K562 (cell line): ENCODE measurements at regions not wholly inside any gene's neighbourhood (a gene's known extent, or its start where the extent isn't known, plus 50 kb on each side); places are given as distances from the start of the nearest gene placed in this dataset.
A peak's percentile ranks its signal among the peaks of the same experiment; 100 is the strongest.

ENCODE experiments used
- ATAC-seq: fragments of 200-7000 bp; cut with Tn5 transposase; 3 replicates; pipeline ENCODE4 v1.9.1; 2020; ENCODE audit warnings: moderate library complexity
- BruUV-seq: library from RNA; stranded (reverse); fragments of 400-500 nt; replicated peaks from 2 replicates; lab custom pipeline; 2021; lab: Mats Ljungman, UMichigan
- CTCF ChIA-PET: fragments of 300-600 bp; formaldehyde crosslinking; extraction: SDS; loops from one replicate; lab custom pipeline; 2021; ENCODE audit warnings: low intra/inter-chr PET ratio; lab: Yijun Ruan, JAX
- POLR2A ChIA-PET: fragments of 300-600, 350-650 bp; sonication (Branson Sonifier 250); formaldehyde crosslinking; extraction: SDS; loops from one replicate; lab custom pipeline; 2021; ENCODE audit warnings: antibody characterized with exemption, inconsistent platforms; lab: Yijun Ruan, JAX
- DNase-seq, 4 experiments: peaks; one replicate each; pipeline versions ENCODE4 v3.0.0 to v3.0.0-alpha.2; 2011 to 2018; ENCODE audit warnings: low spot score in 3 of 4, mixed read lengths in 3 of 4; ENCODE audit errors: extremely low read depth in 1 of 4
- FAIRE-seq: peaks from 2 replicates; lab custom pipeline; 2011; peaks lifted over from hg19 to GRCh38; lab: Jason Lieb, UNC
- H2AFZ ChIP-seq: 2 replicates; pipeline ENCODE4 v1.6.0; 2011; ENCODE audit warnings: low read depth, low read length, control low read depth, inconsistent platforms
- H3K27ac ChIP-seq: fragments of 200-600 bp; 3 replicates; pipeline ENCODE4 v1.8.0; 2011; ENCODE audit warnings: low read depth, mild to moderate bottlenecking, control low read depth, inconsistent platforms, low read length, moderate library complexity, mixed read lengths; ENCODE audit errors: extremely low read depth
- H3K27me3 ChIP-seq, 2 experiments: fragments of 300-600 bp in 1 of 2; 2 replicates in 1 of 2; 3 replicates in 1 of 2; pipeline versions ENCODE4 v1.6.0 to v1.8.0; 2011; ENCODE audit warnings: inconsistent platforms in 2 of 2, low read length in 2 of 2, mild to moderate bottlenecking in 1 of 2, mixed read lengths in 1 of 2, moderate library complexity in 1 of 2; ENCODE audit not compliant: control insufficient read depth in 2 of 2, insufficient read depth in 2 of 2
- H3K36me3 ChIP-seq: fragments of 300-600 bp; 3 replicates; pipeline ENCODE4 v1.8.0; 2011; ENCODE audit warnings: mild to moderate bottlenecking, low read length, inconsistent platforms; ENCODE audit not compliant: control insufficient read depth, insufficient read depth
- H3K4me1 ChIP-seq, 2 experiments: fragments of 200-600 bp in 1 of 2; replicated peaks in 1 of 2; 2 replicates in 1 of 2; 3 replicates in 1 of 2; pipeline versions ENCODE4 v1.5.1 to v1.8.0; 2011; ENCODE audit warnings: inconsistent platforms in 2 of 2, low read length in 2 of 2, mild to moderate bottlenecking in 1 of 2, mixed read lengths in 1 of 2, moderate library complexity in 1 of 2; ENCODE audit not compliant: control insufficient read depth in 2 of 2, insufficient read depth in 2 of 2
- H3K4me2 ChIP-seq: 2 replicates; pipeline ENCODE4 v1.6.1; 2011; ENCODE audit warnings: low read length, control low read depth, inconsistent platforms, mixed read lengths; ENCODE audit not compliant: insufficient read depth
- H3K4me3 ChIP-seq: fragments of 200-600 bp; sonication (generic), shearing (Covaris generic); 2 replicates; pipeline ENCODE4 v1.5.1; 2016; ENCODE audit warnings: control low read depth, inconsistent platforms
- H3K79me2 ChIP-seq: fragments of 200-600 bp; 3 replicates; pipeline ENCODE4 v1.8.0; 2011; ENCODE audit warnings: low read length, inconsistent platforms; ENCODE audit not compliant: control insufficient read depth, insufficient read depth
- H3K9ac ChIP-seq, 2 experiments: 2 replicates each; pipeline versions ENCODE4 v1.6.0 to v1.6.1; 2011; ENCODE audit warnings: low read depth in 2 of 2, low read length in 2 of 2, control low read depth in 1 of 2, inconsistent platforms in 1 of 2, mild to moderate bottlenecking in 1 of 2, mixed read lengths in 1 of 2; ENCODE audit not compliant: insufficient read depth in 1 of 2
- H3K9me1 ChIP-seq: one replicate; pipeline ENCODE4 v1.6.0; 2011; ENCODE audit warnings: inconsistent platforms, mild to moderate bottlenecking, low read length, moderate library complexity; ENCODE audit not compliant: control insufficient read depth, insufficient read depth
- H3K9me3 ChIP-seq: replicated peaks from 2 replicates; pipeline ENCODE4 v1.5.1; 2011; ENCODE audit warnings: low read depth, low read length, inconsistent platforms; ENCODE audit not compliant: control insufficient read depth, insufficient read depth
- H4K20me1 ChIP-seq: replicated peaks from 2 replicates; pipeline ENCODE4 v1.6.1; 2011; ENCODE audit warnings: low read length, inconsistent platforms, mixed read lengths; ENCODE audit not compliant: control insufficient read depth, insufficient read depth
- ESRRA ChIP-seq: fragments of 450-650 bp; IDR thresholded peaks from 2 replicates; pipeline ENCODE4 v1.6.1; 2014; ENCODE audit warnings: low read depth, mild to moderate bottlenecking, moderate library complexity, borderline replicate concordance
- NFIC ChIP-seq: fragments of 450-650 bp; IDR thresholded peaks from 2 replicates; pipeline ENCODE4 v1.6.1; 2017; ENCODE audit warnings: mild to moderate bottlenecking, inconsistent platforms
- NFXL1 ChIP-seq: fragments of 450-650 bp; formaldehyde crosslinking; IDR thresholded peaks from 2 replicates; pipeline ENCODE4 v1.4.0; 2021; ENCODE audit warnings: mild to moderate bottlenecking
- OTX1 ChIP-seq: fragments of 450-650 bp; formaldehyde crosslinking; IDR thresholded peaks from 2 replicates; pipeline ENCODE4 v1.4.0; 2022; ENCODE audit warnings: mild to moderate bottlenecking
- ZNF197 ChIP-seq: fragments of 200-800 bp; sonication (Bioruptor generic); IDR thresholded peaks from 2 replicates; pipeline ENCODE4 v1.6.1; 2016; ENCODE audit warnings: low read depth, missing genetic modification characterization, missing compliant biosample characterization
- ZNF584 ChIP-seq: fragments of 200-800 bp; sonication (Bioruptor generic); IDR thresholded peaks from 2 replicates; pipeline ENCODE4 v1.6.1; 2016; ENCODE audit warnings: low read depth, mild to moderate bottlenecking, missing genetic modification characterization, missing compliant biosample characterization
- ZZZ3 ChIP-seq: fragments of 450-650 bp; IDR thresholded peaks from 2 replicates; pipeline ENCODE4 v1.6.1; 2016; ENCODE audit warnings: antibody characterized with exemption, mild to moderate bottlenecking, moderate library complexity
- WGBS: fragments of 100-300 bp; shearing (Covaris generic); methylation state at CpG from one replicate; pipeline ENCODE4 v1.1.6; 2016; ENCODE audit warnings: low coverage, mixed read lengths; ENCODE audit not compliant: insufficient coverage; ENCODE audit errors: missing lambda C conversion rate; 5-methylcytosine and 5-hydroxymethylcytosine counted together
- in situ Hi-C: fragments of 300-500 bp; cut with MboI; formaldehyde crosslinking; loops from 4 replicates; pipeline ENCODE4 v1.15.0; 2018; ENCODE audit warnings: inconsistent platforms, mixed read lengths
- intact Hi-C: fragments of 100-400 bp; cut with micrococcal nuclease; formaldehyde crosslinking; loops from 2 replicates; pipeline ENCODE4 v1.14.2; 2022
- TF ChIP-seq, protein P1 (sequence below): fragments of 450-650 bp; IDR thresholded peaks from 2 replicates; pipeline ENCODE4 v1.6.1; 2016; ENCODE audit warnings: missing biosample characterization, missing genetic modification characterization
- TF ChIP-seq, protein P2 (sequence below): fragments of 250-450 bp; sonication (Bioruptor Pico); IDR thresholded peaks from 2 replicates; pipeline ENCODE4 v1.4.0; 2020
- TF ChIP-seq, protein P3 (sequence below): fragments of 250-450 bp; sonication (Bioruptor Pico); IDR thresholded peaks from 2 replicates; pipeline ENCODE4 v1.8.0; 2021; ENCODE audit warnings: moderate library complexity, mild to moderate bottlenecking, inconsistent platforms
- TF ChIP-seq, protein P4 (sequence below): fragments of 450-650 bp; formaldehyde crosslinking; IDR thresholded peaks from 2 replicates; pipeline ENCODE4 v1.4.0; 2022; ENCODE audit warnings: mild to moderate bottlenecking, moderate library complexity
- TF ChIP-seq, protein P5 (sequence below): sonication (generic); formaldehyde crosslinking; IDR thresholded peaks from 2 replicates; pipeline ENCODE4 v1.8.0; 2022; ENCODE audit warnings: mild to moderate bottlenecking, missing genetic modification reagents

DNA sequence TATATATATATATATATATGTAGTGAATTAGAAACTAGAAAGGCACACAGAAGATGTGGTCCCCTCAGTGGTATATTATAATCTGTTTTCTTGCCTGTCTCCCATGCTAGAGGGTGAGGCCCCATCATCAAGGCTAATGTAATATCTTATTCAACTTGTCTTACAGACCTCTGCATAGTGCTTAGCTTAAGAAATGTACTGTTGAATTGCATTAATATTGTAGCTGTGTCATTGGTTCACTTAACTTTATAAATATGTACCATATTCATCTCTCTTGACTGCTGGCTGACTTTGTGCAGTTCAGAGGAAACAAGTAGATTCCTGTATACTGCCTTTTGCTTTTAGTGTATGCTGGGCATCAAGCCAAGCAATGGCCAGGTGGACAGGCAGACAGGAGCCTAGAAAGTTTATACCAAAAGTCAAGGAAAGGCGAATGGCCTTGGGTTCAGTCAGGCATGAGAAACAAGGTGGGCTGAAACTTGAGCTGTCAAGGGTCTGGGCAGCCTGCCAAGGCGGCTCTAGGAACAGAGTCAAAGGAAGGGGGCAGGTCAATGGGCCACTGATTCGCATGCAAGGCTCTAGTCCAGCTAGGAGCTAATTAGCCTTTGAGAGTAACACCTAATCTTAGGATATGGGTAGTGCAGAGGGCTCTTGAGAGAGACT lies 78.8 kb upstream of the LEF1 start:
- Histone ChIP-seq H3K27me3 (no peaks in the 10 kb centered on the region), H4K20me1 (no peaks in the 10 kb centered on the region), H3K79me2 (no peaks in the 10 kb centered on the region), H3K9ac (no peak overlapping the region), H3K9me3 (no peaks in the 10 kb centered on the region)
- in situ Hi-C loops, result no loop called here
- peak in 2 of 4 experiments; percentile 43 to 89 for DNase-seq
- POLR2A ChIA-PET, result interaction anchor here (0.7 to 1.0 kb wide), 2 partner anchors 11 to 90 kb away, joined by 3 read pairs; no protein-coding TSS in a partner anchor
- peak; percentile 77 for FAIRE-seq
- peak; percentile 84 for ATAC-seq
- TF ChIP-seq OTX1 (CRISPR knock-in tag) (no peak), NFIC (peak; percentile 88)
- TF ChIP-seq, all 486 proteins: peak for 1
- Histone ChIP-seq H3K4me3 (no peak overlapping the region), H3K4me2 (no peak overlapping the region), H3K36me3 (no peaks in the 10 kb centered on the region), H3K4me1 (peaks cover 0 to 10% of the 10 kb centered on the region in 2 experiments; a peak in 4 of 5 replicates), H3K9me1 (no peaks in the 10 kb centered on the region), H2AFZ (no peak overlapping the region), H3K27ac (no peak overlapping the region)
- intact Hi-C loops, result no loop called here
- CTCF ChIA-PET, result no interaction called here
- 7% methylated on average over 3 of the region's 3 CpGs for WGBS
- BruUV-seq, result no TSS peak

DNA sequence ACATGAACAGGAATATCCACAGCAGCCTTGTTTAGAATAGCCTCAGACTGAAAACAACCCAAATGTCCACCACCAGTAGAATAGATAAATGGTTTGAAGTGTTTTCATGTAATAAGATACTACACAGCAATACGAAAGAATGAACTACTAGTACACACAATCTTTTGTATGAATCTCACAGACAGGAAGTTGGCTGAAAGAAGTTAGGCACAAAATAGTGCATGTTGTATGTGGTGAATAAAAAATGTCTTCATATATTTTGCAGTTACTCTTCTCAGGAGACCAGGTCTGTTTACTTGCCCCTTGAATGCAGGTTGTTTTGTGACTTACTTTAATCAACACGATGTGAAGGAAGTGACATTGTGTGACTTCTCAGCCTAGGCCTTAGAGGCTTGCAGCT lies 75.9 kb upstream of the LEF1 start:
- POLR2A ChIA-PET, result no interaction called here
- Histone ChIP-seq H3K4me3 (no peak overlapping the region), H3K27me3 (no peaks in the 10 kb centered on the region), H3K9me3 (no peaks in the 10 kb centered on the region), H3K9ac (no peak overlapping the region), H3K4me1 (peaks cover 0 to 10% of the 10 kb centered on the region in 2 experiments; a peak in 4 of 5 replicates), H2AFZ (peak overlapping the region; percentile 74), H3K9me1 (no peaks in the 10 kb centered on the region), H3K4me2 (no peak overlapping the region), H3K79me2 (no peaks in the 10 kb centered on the region), H3K27ac (no peak overlapping the region), H4K20me1 (no peaks in the 10 kb centered on the region), H3K36me3 (no peaks in the 10 kb centered on the region)
- intact Hi-C loops (no loop called here), in situ Hi-C loops (no loop called here)
- FAIRE-seq, result no peak
- CTCF ChIA-PET, result no interaction called here
- peak; percentile 27; the same call in 1 of the 3 replicates for ATAC-seq
- BruUV-seq, result no TSS peak
- WGBS, result 16% methylated on average over 2 of the region's 2 CpGs
- DNase-seq, result no peak
- no peak for TF ChIP-seq ZNF584 (CRISPR knock-in tag)
- no peak for TF ChIP-seq NFXL1 (CRISPR knock-in tag)
- TF ChIP-seq, protein P1, sequence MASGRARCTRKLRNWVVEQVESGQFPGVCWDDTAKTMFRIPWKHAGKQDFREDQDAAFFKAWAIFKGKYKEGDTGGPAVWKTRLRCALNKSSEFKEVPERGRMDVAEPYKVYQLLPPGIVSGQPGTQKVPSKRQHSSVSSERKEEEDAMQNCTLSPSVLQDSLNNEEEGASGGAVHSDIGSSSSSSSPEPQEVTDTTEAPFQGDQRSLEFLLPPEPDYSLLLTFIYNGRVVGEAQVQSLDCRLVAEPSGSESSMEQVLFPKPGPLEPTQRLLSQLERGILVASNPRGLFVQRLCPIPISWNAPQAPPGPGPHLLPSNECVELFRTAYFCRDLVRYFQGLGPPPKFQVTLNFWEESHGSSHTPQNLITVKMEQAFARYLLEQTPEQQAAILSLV, result no peak
- TF ChIP-seq, protein P2, sequence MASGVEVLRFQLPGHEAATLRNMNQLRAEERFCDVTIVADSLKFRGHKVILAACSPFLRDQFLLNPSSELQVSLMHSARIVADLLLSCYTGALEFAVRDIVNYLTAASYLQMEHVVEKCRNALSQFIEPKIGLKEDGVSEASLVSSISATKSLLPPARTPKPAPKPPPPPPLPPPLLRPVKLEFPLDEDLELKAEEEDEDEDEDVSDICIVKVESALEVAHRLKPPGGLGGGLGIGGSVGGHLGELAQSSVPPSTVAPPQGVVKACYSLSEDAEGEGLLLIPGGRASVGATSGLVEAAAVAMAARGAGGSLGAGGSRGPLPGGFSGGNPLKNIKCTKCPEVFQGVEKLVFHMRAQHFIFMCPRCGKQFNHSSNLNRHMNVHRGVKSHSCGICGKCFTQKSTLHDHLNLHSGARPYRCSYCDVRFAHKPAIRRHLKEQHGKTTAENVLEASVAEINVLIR, result no peak
- no peak for TF ChIP-seq ZZZ3
- no peak for TF ChIP-seq ESRRA
- TF ChIP-seq, protein P3, sequence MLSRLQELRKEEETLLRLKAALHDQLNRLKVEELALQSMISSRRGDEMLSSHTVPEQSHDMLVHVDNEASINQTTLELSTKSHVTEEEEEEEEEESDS (CRISPR knock-in tag), result no peak
- no peak for TF ChIP-seq ZNF197 (CRISPR knock-in tag)
- TF ChIP-seq, protein P4, sequence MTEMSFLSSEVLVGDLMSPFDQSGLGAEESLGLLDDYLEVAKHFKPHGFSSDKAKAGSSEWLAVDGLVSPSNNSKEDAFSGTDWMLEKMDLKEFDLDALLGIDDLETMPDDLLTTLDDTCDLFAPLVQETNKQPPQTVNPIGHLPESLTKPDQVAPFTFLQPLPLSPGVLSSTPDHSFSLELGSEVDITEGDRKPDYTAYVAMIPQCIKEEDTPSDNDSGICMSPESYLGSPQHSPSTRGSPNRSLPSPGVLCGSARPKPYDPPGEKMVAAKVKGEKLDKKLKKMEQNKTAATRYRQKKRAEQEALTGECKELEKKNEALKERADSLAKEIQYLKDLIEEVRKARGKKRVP (CRISPR knock-in tag), result no peak
- TF ChIP-seq, protein P5, sequence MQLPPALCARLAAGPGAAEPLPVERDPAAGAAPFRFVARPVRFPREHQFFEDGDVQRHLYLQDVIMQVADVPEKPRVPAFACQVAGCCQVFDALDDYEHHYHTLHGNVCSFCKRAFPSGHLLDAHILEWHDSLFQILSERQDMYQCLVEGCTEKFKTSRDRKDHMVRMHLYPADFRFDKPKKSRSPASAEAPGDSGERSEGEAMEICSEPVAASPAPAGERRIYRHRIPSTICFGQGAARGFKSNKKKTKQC, result no peak
